ENCODE measurements at regions not wholly inside any gene's neighbourhood (a gene's known extent, or its start where the extent isn't known, plus 50 kb on each side); places are given as distances from the start of the nearest gene placed in this dataset.

DNA sequence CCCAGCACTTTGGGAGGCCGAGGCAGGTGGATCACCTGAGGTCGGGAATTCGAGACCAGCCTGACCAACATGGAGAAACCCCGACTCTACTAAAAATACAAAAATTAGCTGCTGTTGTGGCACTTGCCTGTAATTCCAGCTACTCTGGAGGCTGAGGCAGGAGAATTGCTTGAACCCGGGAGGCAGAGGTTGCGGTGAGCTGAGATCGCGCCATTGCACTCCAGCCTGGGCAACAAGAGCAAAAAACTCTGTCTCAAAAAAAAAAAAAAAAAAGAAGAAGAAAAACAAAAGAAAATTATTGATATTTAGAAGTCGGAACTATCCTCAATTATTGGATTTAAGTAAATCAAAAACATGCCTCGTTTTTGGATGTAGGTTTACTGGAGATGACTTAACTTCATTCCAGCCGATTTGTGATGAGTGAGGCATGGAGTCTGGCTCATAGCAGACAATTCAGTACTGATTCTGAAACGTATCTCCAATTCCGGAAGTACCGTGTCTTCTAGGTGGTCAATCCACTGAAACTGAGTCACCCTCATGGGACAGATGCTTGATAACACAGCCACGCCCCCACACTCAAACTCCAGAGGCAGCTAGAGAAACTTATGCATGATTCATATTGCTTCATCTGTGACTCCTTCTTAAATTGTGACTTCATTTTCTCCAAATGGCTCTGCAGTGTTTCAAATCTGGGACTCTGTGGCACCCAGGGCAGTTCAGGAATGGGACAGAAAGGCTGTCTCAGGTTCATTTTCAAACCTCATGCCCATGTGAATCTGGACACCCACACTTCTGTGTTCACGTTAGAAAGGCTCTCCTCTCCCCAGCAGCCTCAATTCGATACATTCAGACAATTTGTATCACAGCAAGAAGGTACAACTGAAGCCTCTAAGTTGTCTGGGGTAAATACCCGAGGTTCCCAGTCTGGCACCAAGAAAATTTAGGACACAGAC lies 110.4 kb upstream of the ARMC2 start:
- TF ChIP-seq CTCF (IDR thresholded peaks at IDR 0.05) (no peak), POLR2AphosphoS5 (IDR thresholded peaks at IDR 0.05) (no peak)
